GM19328 (cell line): ENCODE measurements at regions not wholly inside any gene's neighbourhood (a gene's known extent, or its start where the extent isn't known, plus 50 kb on each side); places are given as distances from the start of the nearest gene placed in this dataset.

Source experiments
- ATAC-seq: cut with Tn5 transposase; IDR thresholded peaks from one replicate; pipeline ENCODE4 v1.9.1; 2021; ENCODE audit warnings: mild to moderate bottlenecking, moderate library complexity; ENCODE audit not compliant: unreplicated experiment

DNA sequence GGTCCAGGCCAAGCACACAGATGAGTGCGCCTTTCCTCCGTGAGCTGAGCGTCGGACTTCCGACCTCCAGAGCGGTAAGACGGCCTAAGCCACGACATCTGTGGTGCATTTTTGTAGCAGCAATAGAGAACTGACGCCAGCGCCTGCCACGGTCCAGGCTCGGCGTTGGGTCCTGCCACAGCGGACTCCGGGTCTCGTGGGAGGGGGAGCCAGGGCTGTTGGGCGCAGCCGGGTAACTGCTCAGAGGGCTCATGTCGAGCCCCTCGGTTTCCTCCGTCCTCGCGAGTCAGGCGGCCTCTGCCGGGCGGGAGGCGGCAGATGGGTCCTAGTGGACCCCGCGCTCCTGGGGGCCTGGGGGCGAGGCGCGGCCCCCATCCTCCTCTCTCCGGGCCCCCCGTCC, 216.1 kb downstream of the QKI start:
- no peak for ATAC-seq

GRCh38 chr6:163630096-163630495, 215.6 kb downstream of the QKI start:
- no peak for ATAC-seq
